K562 (cell line): ENCODE measurements at regions not wholly inside any gene's neighbourhood (a gene's known extent, or its start where the extent isn't known, plus 50 kb on each side); places are given as distances from the start of the nearest gene placed in this dataset.
A peak's percentile ranks its signal among the peaks of the same experiment; 100 is the strongest.

Experiments used
- ATAC-seq: fragments of 200-7000 bp; cut with Tn5 transposase; 3 replicates; pipeline ENCODE4 v1.9.1; 2020; ENCODE audit warnings: moderate library complexity
- BruUV-seq: library from RNA; stranded (reverse); fragments of 400-500 nt; replicated peaks from 2 replicates; lab custom pipeline; 2021; lab: Mats Ljungman, UMichigan
- CTCF ChIA-PET: fragments of 300-600 bp; formaldehyde crosslinking; extraction: SDS; loops from one replicate; lab custom pipeline; 2021; ENCODE audit warnings: low intra/inter-chr PET ratio; lab: Yijun Ruan, JAX
- POLR2A ChIA-PET: fragments of 300-600, 350-650 bp; sonication (Branson Sonifier 250); formaldehyde crosslinking; extraction: SDS; loops from one replicate; lab custom pipeline; 2021; ENCODE audit warnings: antibody characterized with exemption, inconsistent platforms; lab: Yijun Ruan, JAX
- DNase-seq, 4 experiments: peaks; one replicate each; pipeline versions ENCODE4 v3.0.0 to v3.0.0-alpha.2; 2011 to 2018; ENCODE audit warnings: low spot score in 3 of 4, mixed read lengths in 3 of 4; ENCODE audit errors: extremely low read depth in 1 of 4
- FAIRE-seq: peaks from 2 replicates; lab custom pipeline; 2011; peaks lifted over from hg19 to GRCh38; lab: Jason Lieb, UNC
- H2AFZ ChIP-seq: 2 replicates; pipeline ENCODE4 v1.6.0; 2011; ENCODE audit warnings: low read depth, low read length, control low read depth, inconsistent platforms
- H3K27ac ChIP-seq: fragments of 200-600 bp; 3 replicates; pipeline ENCODE4 v1.8.0; 2011; ENCODE audit warnings: low read depth, mild to moderate bottlenecking, control low read depth, inconsistent platforms, low read length, moderate library complexity, mixed read lengths; ENCODE audit errors: extremely low read depth
- H3K27me3 ChIP-seq, 2 experiments: fragments of 300-600 bp in 1 of 2; 2 replicates in 1 of 2; 3 replicates in 1 of 2; pipeline versions ENCODE4 v1.6.0 to v1.8.0; 2011; ENCODE audit warnings: inconsistent platforms in 2 of 2, low read length in 2 of 2, mild to moderate bottlenecking in 1 of 2, mixed read lengths in 1 of 2, moderate library complexity in 1 of 2; ENCODE audit not compliant: control insufficient read depth in 2 of 2, insufficient read depth in 2 of 2
- H3K36me3 ChIP-seq: fragments of 300-600 bp; 3 replicates; pipeline ENCODE4 v1.8.0; 2011; ENCODE audit warnings: mild to moderate bottlenecking, low read length, inconsistent platforms; ENCODE audit not compliant: control insufficient read depth, insufficient read depth
- H3K4me1 ChIP-seq, 2 experiments: fragments of 200-600 bp in 1 of 2; replicated peaks in 1 of 2; 2 replicates in 1 of 2; 3 replicates in 1 of 2; pipeline versions ENCODE4 v1.5.1 to v1.8.0; 2011; ENCODE audit warnings: inconsistent platforms in 2 of 2, low read length in 2 of 2, mild to moderate bottlenecking in 1 of 2, mixed read lengths in 1 of 2, moderate library complexity in 1 of 2; ENCODE audit not compliant: control insufficient read depth in 2 of 2, insufficient read depth in 2 of 2
- H3K4me2 ChIP-seq: 2 replicates; pipeline ENCODE4 v1.6.1; 2011; ENCODE audit warnings: low read length, control low read depth, inconsistent platforms, mixed read lengths; ENCODE audit not compliant: insufficient read depth
- H3K4me3 ChIP-seq: fragments of 200-600 bp; sonication (generic), shearing (Covaris generic); 2 replicates; pipeline ENCODE4 v1.5.1; 2016; ENCODE audit warnings: control low read depth, inconsistent platforms
- H3K79me2 ChIP-seq: fragments of 200-600 bp; 3 replicates; pipeline ENCODE4 v1.8.0; 2011; ENCODE audit warnings: low read length, inconsistent platforms; ENCODE audit not compliant: control insufficient read depth, insufficient read depth
- H3K9ac ChIP-seq, 2 experiments: 2 replicates each; pipeline versions ENCODE4 v1.6.0 to v1.6.1; 2011; ENCODE audit warnings: low read depth in 2 of 2, low read length in 2 of 2, control low read depth in 1 of 2, inconsistent platforms in 1 of 2, mild to moderate bottlenecking in 1 of 2, mixed read lengths in 1 of 2; ENCODE audit not compliant: insufficient read depth in 1 of 2
- H3K9me1 ChIP-seq: one replicate; pipeline ENCODE4 v1.6.0; 2011; ENCODE audit warnings: inconsistent platforms, mild to moderate bottlenecking, low read length, moderate library complexity; ENCODE audit not compliant: control insufficient read depth, insufficient read depth
- H3K9me3 ChIP-seq: replicated peaks from 2 replicates; pipeline ENCODE4 v1.5.1; 2011; ENCODE audit warnings: low read depth, low read length, inconsistent platforms; ENCODE audit not compliant: control insufficient read depth, insufficient read depth
- H4K20me1 ChIP-seq: replicated peaks from 2 replicates; pipeline ENCODE4 v1.6.1; 2011; ENCODE audit warnings: low read length, inconsistent platforms, mixed read lengths; ENCODE audit not compliant: control insufficient read depth, insufficient read depth
- CEBPG ChIP-seq, 3 experiments: fragments of 200-800 bp in 1 of 3; sonication (Bioruptor generic) in 1 of 3; sonication (generic) in 1 of 3; formaldehyde crosslinking in 1 of 3; IDR thresholded peaks in 2 of 3; conservative IDR thresholded peaks in 1 of 3; 2 replicates each; pipeline versions ENCODE4 v1.6.1 to v1.8.0; 2016 to 2022; ENCODE audit warnings: missing compliant biosample characterization in 2 of 3, missing genetic modification characterization in 2 of 3, mild to moderate bottlenecking in 1 of 3, missing genetic modification reagents in 1 of 3
- DDX20 ChIP-seq: fragments of 450-650 bp; IDR thresholded peaks from 2 replicates; pipeline ENCODE4 v1.6.1; 2016; ENCODE audit warnings: missing genetic modification characterization, low read depth, mild to moderate bottlenecking, missing compliant biosample characterization, moderate library complexity
- GATAD2A ChIP-seq: fragments of 450-650 bp; IDR thresholded peaks from 2 replicates; pipeline ENCODE4 v1.6.1; 2017
- NFYB ChIP-seq: IDR thresholded peaks from 2 replicates; pipeline ENCODE4 v1.6.1; 2011; ENCODE audit warnings: mild to moderate bottlenecking, moderate library complexity; ENCODE audit not compliant: insufficient read length; ENCODE audit errors: extremely low read depth
- RFX1 ChIP-seq: fragments of 450-650 bp; IDR thresholded peaks from 2 replicates; pipeline ENCODE4 v1.6.1; 2016; ENCODE audit warnings: mild to moderate bottlenecking, moderate library complexity
- TFE3 ChIP-seq: fragments of 450-650 bp; formaldehyde crosslinking; IDR thresholded peaks from 2 replicates; pipeline ENCODE4 v1.4.0; 2020; ENCODE audit warnings: mild to moderate bottlenecking, mixed read lengths
- USF1 ChIP-seq: sonication (generic); formaldehyde crosslinking; IDR thresholded peaks from 2 replicates; pipeline ENCODE4 v1.9.0; 2022; ENCODE audit warnings: mild to moderate bottlenecking, missing genetic modification reagents
- ZNF407 ChIP-seq: fragments of 450-650 bp; IDR thresholded peaks from 2 replicates; pipeline ENCODE4 v1.6.1; 2016; ENCODE audit warnings: low read depth
- WGBS: fragments of 100-300 bp; shearing (Covaris generic); methylation state at CpG from one replicate; pipeline ENCODE4 v1.1.6; 2016; ENCODE audit warnings: low coverage, mixed read lengths; ENCODE audit not compliant: insufficient coverage; ENCODE audit errors: missing lambda C conversion rate; 5-methylcytosine and 5-hydroxymethylcytosine counted together
- in situ Hi-C: fragments of 300-500 bp; cut with MboI; formaldehyde crosslinking; loops from 4 replicates; pipeline ENCODE4 v1.15.0; 2018; ENCODE audit warnings: inconsistent platforms, mixed read lengths
- intact Hi-C: fragments of 100-400 bp; cut with micrococcal nuclease; formaldehyde crosslinking; loops from 2 replicates; pipeline ENCODE4 v1.14.2; 2022

GRCh38 chr20:56730003-56730402 lies 100.9 kb downstream of the TFAP2C start:
- intact Hi-C loops (no loop called here), in situ Hi-C loops (no loop called here)
- H3K4me2 ChIP-seq, result no peak overlapping the region
- no peaks in the 10 kb centered on the region for H3K4me1 ChIP-seq
- no TSS peak for BruUV-seq
- H3K4me3 ChIP-seq, result no peak overlapping the region
- no peak overlapping the region for H3K27ac ChIP-seq
- CTCF ChIA-PET, result no interaction called here
- WGBS, result 0% methylated on average over 8 of the region's 8 CpGs
- FAIRE-seq, result no peak
- H3K9me3 ChIP-seq, result no peaks in the 10 kb centered on the region
- H3K27me3 ChIP-seq, result peaks cover 0 to under 1% of the 10 kb centered on the region in 2 experiments; a peak in 2 of 5 replicates
- no peaks in the 10 kb centered on the region for H4K20me1 ChIP-seq
- peak; percentile 72 for ATAC-seq
- H3K9ac ChIP-seq, result no peak overlapping the region
- no peaks in the 10 kb centered on the region for H3K9me1 ChIP-seq
- H3K36me3 ChIP-seq, result no peaks in the 10 kb centered on the region
- POLR2A ChIA-PET, result interaction anchor here (0.7 kb wide), 1 partner anchor 31 kb away, joined by 3 read pairs; no protein-coding TSS in a partner anchor
- H2AFZ ChIP-seq, result no peak overlapping the region
- H3K79me2 ChIP-seq, result no peaks in the 10 kb centered on the region
- DNase-seq, result peak; percentile 5 to 62 (median 60)
- no peak for TF ChIP-seq GATAD2A
- TF ChIP-seq USF1 (CRISPR knock-in tag), result peak; percentile 32; the same call in 1 of the 2 replicates
- TF ChIP-seq CEBPG (CRISPR knock-in tag; IDR thresholded peaks at IDR 0.05), result no peak
- no peak for TF ChIP-seq CEBPG (tag; conservative IDR thresholded peaks at IDR 0.05 in 1 of 2, IDR thresholded peaks at IDR 0.05 in 1 of 2)
- TF ChIP-seq DDX20 (tag), result no peak
- TF ChIP-seq RFX1, result peak; percentile 31; the same call in 1 of the 2 replicates
- TF ChIP-seq NFYB, result peak; percentile 45
- no peak for TF ChIP-seq TFE3 (CRISPR knock-in tag)
- TF ChIP-seq ZNF407, result no peak
